Large intestine (tissue), 3 donors: ENCODE measurements at regions not wholly inside any gene's neighbourhood (a gene's known extent, or its start where the extent isn't known, plus 50 kb on each side); places are given as distances from the start of the nearest gene placed in this dataset.

Source experiments
- DNase-seq, 2 donors: peaks; one replicate each; pipeline versions ENCODE4 v3.0.0 to v3.0.0-alpha.2; 2013
- H3K27ac ChIP-seq: one replicate; pipeline ENCODE4 v1.5.1; 2013; ENCODE audit warnings: low read length
- H3K27me3 ChIP-seq: 2 replicates; pipeline ENCODE4 v1.6.1; 2013; ENCODE audit warnings: low read length; ENCODE audit not compliant: control insufficient read depth, insufficient read depth
- H3K36me3 ChIP-seq: 2 replicates; pipeline ENCODE4 v1.6.1; 2013; ENCODE audit warnings: low read length; ENCODE audit not compliant: control insufficient read depth, insufficient read depth
- H3K4me1 ChIP-seq: one replicate; pipeline ENCODE4 v1.6.1; 2013; ENCODE audit warnings: low read length; ENCODE audit not compliant: control insufficient read depth, insufficient read depth
- H3K4me3 ChIP-seq: one replicate; pipeline ENCODE4 v1.5.1; 2013; ENCODE audit warnings: low read length
- H3K9me3 ChIP-seq: one replicate; pipeline ENCODE4 v1.6.1; 2013; ENCODE audit warnings: mild to moderate bottlenecking, low read depth, low read length, moderate library complexity; ENCODE audit not compliant: control insufficient read depth
- WGBS: methylation state at CpG from one replicate; pipeline ENCODE4 v1.1.5; 2013; ENCODE audit warnings: low lambda C conversion rate; ENCODE audit not compliant: insufficient coverage; 5-methylcytosine and 5-hydroxymethylcytosine counted together

GRCh38 chr11:42315267-42315666 is 855.8 kb upstream of the LRRC4C start:
- WGBS, result 75% methylated on average over 1 of the region's 1 CpG
- no peaks in the 10 kb centered on the region for H3K36me3 ChIP-seq
- no peaks in the 10 kb centered on the region for H3K27me3 ChIP-seq
- DNase-seq, result no peak
- no peak overlapping the region for H3K27ac ChIP-seq
- no peaks in the 10 kb centered on the region for H3K4me1 ChIP-seq
- no peaks in the 10 kb centered on the region for H3K9me3 ChIP-seq
- no peak overlapping the region for H3K4me3 ChIP-seq

- Histone ChIP-seq H3K27me3 (no peaks in the 10 kb centered on the region), H3K36me3 (no peaks in the 10 kb centered on the region), H3K4me1 (peaks cover 5% of the 10 kb centered on the region), H3K4me3 (no peak overlapping the region), H3K9me3 (no peaks in the 10 kb centered on the region), H3K27ac (no peak overlapping the region)
- no peak for DNase-seq
- no CpG with 5 or more reads among the region's 1 CpG for WGBS
Measured at GRCh38 chr11:42315846-42316245, 856.4 kb upstream of the LRRC4C start.

- Histone ChIP-seq H3K9me3 (no peaks in the 10 kb centered on the region), H3K27ac (no peak overlapping the region), H3K4me3 (no peak overlapping the region), H3K4me1 (peaks cover 12% of the 10 kb centered on the region), H3K27me3 (no peaks in the 10 kb centered on the region), H3K36me3 (no peaks in the 10 kb centered on the region)
- peak in 1 of 2 donors; percentile 56 for DNase-seq
Measured at GRCh38 chr11:42319921-42320320, 860.5 kb upstream of the LRRC4C start.

GRCh38 chr11:42329929-42330565 is 870.6 kb upstream of the LRRC4C start:
- no peaks in the 10 kb centered on the region for H3K27me3 ChIP-seq
- H3K9me3 ChIP-seq, result peaks cover 2% of the 10 kb centered on the region
- WGBS, result no CpG with 5 or more reads among the region's 5 CpGs

GRCh38 chr11:42337786-42338455 is 878.5 kb upstream of the LRRC4C start:
- no peaks in the 10 kb centered on the region for H3K27me3 ChIP-seq
- DNase-seq, result no peak
- no peaks in the 10 kb centered on the region for H3K4me1 ChIP-seq
- no peak overlapping the region for H3K27ac ChIP-seq
- WGBS, result 80% methylated on average over 1 of the region's 4 CpGs
- no peak overlapping the region for H3K4me3 ChIP-seq
- H3K9me3 ChIP-seq, result peaks cover 7% of the 10 kb centered on the region
- H3K36me3 ChIP-seq, result no peaks in the 10 kb centered on the region

More at GRCh38 chr11:42329929-42330565, 870.6 kb upstream of the LRRC4C start:
- H3K36me3 ChIP-seq, result no peaks in the 10 kb centered on the region
- no peak overlapping the region for H3K27ac ChIP-seq
- no peak for DNase-seq
- H3K4me3 ChIP-seq, result no peak overlapping the region
- H3K4me1 ChIP-seq, result no peaks in the 10 kb centered on the region

GRCh38 chr11:42344204-42344792 is 884.8 kb upstream of the LRRC4C start:
- H3K9me3 ChIP-seq, result peaks cover 11% of the 10 kb centered on the region
- no peak for DNase-seq
- WGBS, result no CpG with 5 or more reads among the region's 25 CpGs

GRCh38 chr11:42345933-42346332 is 886.5 kb upstream of the LRRC4C start:
- DNase-seq, result no peak
- H3K4me1 ChIP-seq, result no peaks in the 10 kb centered on the region
- H3K27me3 ChIP-seq, result no peaks in the 10 kb centered on the region
- H3K36me3 ChIP-seq, result no peaks in the 10 kb centered on the region
- H3K4me3 ChIP-seq, result no peak overlapping the region
- H3K9me3 ChIP-seq, result peaks cover 7% of the 10 kb centered on the region
- H3K27ac ChIP-seq, result no peak overlapping the region

More at GRCh38 chr11:42344204-42344792, 884.8 kb upstream of the LRRC4C start:
- H3K27ac ChIP-seq, result no peak overlapping the region
- H3K4me3 ChIP-seq, result no peak overlapping the region
- H3K36me3 ChIP-seq, result no peaks in the 10 kb centered on the region
- H3K4me1 ChIP-seq, result no peaks in the 10 kb centered on the region
- no peaks in the 10 kb centered on the region for H3K27me3 ChIP-seq

- no CpG with 5 or more reads among the region's 2 CpGs for WGBS
- no peak overlapping the region for H3K27ac ChIP-seq
Measured at GRCh38 chr11:42363701-42364100, 904.2 kb upstream of the LRRC4C start.

GRCh38 chr11:42390116-42390515 is 921.7 kb upstream of the API5 start:
- no peak for DNase-seq
- H3K9me3 ChIP-seq, result peaks cover 2% of the 10 kb centered on the region
- no peaks in the 10 kb centered on the region for H3K4me1 ChIP-seq
- no peaks in the 10 kb centered on the region for H3K36me3 ChIP-seq
- H3K4me3 ChIP-seq, result no peak overlapping the region
- H3K27ac ChIP-seq, result no peak overlapping the region
- no peaks in the 10 kb centered on the region for H3K27me3 ChIP-seq

More at GRCh38 chr11:42363701-42364100, 904.2 kb upstream of the LRRC4C start:
- Histone ChIP-seq H3K36me3 (no peaks in the 10 kb centered on the region), H3K9me3 (no peaks in the 10 kb centered on the region), H3K4me3 (no peak overlapping the region), H3K4me1 (no peaks in the 10 kb centered on the region), H3K27me3 (no peaks in the 10 kb centered on the region)
- no peak for DNase-seq

GRCh38 chr11:42397483-42397882 is 914.3 kb upstream of the API5 start:
- no peak overlapping the region for H3K27ac ChIP-seq
- no peaks in the 10 kb centered on the region for H3K36me3 ChIP-seq
- no peaks in the 10 kb centered on the region for H3K4me1 ChIP-seq
- peaks cover 2% of the 10 kb centered on the region for H3K9me3 ChIP-seq
- no peak for DNase-seq
- H3K4me3 ChIP-seq, result no peak overlapping the region
- H3K27me3 ChIP-seq, result no peaks in the 10 kb centered on the region

GRCh38 chr11:42407341-42407740 is 904.5 kb upstream of the API5 start:
- WGBS, result no CpG with 5 or more reads among the region's 3 CpGs
- Histone ChIP-seq H3K9me3 (no peaks in the 10 kb centered on the region), H3K36me3 (no peaks in the 10 kb centered on the region), H3K27me3 (no peaks in the 10 kb centered on the region), H3K4me1 (no peaks in the 10 kb centered on the region), H3K4me3 (no peak overlapping the region), H3K27ac (no peak overlapping the region)
- peak; percentile 31 to 66 for DNase-seq
